Stimulated activated CD4-positive, alpha-beta T cell treated with anti-CD3 and anti-CD28 coated beads, Interleukin-2, amount 100 ng/mL, for 24 hours (primary cell): ENCODE measurements at regions not wholly inside any gene's neighbourhood (a gene's known extent, or its start where the extent isn't known, plus 50 kb on each side); places are given as distances from the start of the nearest gene placed in this dataset.
"Not testable (repeated sequence)": the region's sequence is repeated elsewhere in the genome, so short reads cannot be mapped to it uniquely, and the experiment has no call there.

ENCODE experiments used
- DNase-seq, 2 donors: peaks; one replicate each; pipeline ENCODE4 v3.0.0-alpha.2; 2020

- no peak for DNase-seq
These were observed 273.6 kb upstream of the MDGA2 start for GRCh38 chr14:47949006-47949405.

- DNase-seq = no peak
These were observed 259.9 kb upstream of the MDGA2 start for GRCh38 chr14:47935332-47935731.

GRCh38 chr14:47929334-47929733, 253.9 kb upstream of the MDGA2 start:
- DNase-seq = no peak

- DNase-seq = no peak
These were observed 245.7 kb upstream of the MDGA2 start for GRCh38 chr14:47921133-47921532.

GRCh38 chr14:47919997-47920396, 244.6 kb upstream of the MDGA2 start:
- DNase-seq = no peak

GRCh38 chr14:47919334-47919846, 244.0 kb upstream of the MDGA2 start:
- DNase-seq = no peak

- DNase-seq = peak in 1 of 2 donors; percentile 1
These were observed 242.0 kb upstream of the MDGA2 start for GRCh38 chr14:47917344-47917954.

- DNase-seq = not testable (repeated sequence)
These were observed 225.7 kb upstream of the MDGA2 start for GRCh38 chr14:47901141-47901540.

GRCh38 chr14:47899685-47900084, 224.3 kb upstream of the MDGA2 start:
- DNase-seq = no peak

- no peak for DNase-seq
These were observed 198.9 kb upstream of the MDGA2 start for GRCh38 chr14:47874350-47874749.

- DNase-seq = no peak
These were observed 197.2 kb upstream of the MDGA2 start for GRCh38 chr14:47872588-47872987.

- no peak for DNase-seq
These were observed 188.0 kb upstream of the MDGA2 start for GRCh38 chr14:47863441-47863840.

GRCh38 chr14:47857646-47858045, 182.2 kb upstream of the MDGA2 start:
- no peak for DNase-seq

GRCh38 chr14:47852278-47852677, 176.9 kb upstream of the MDGA2 start:
- no peak for DNase-seq

GRCh38 chr14:47846008-47846407, 170.6 kb upstream of the MDGA2 start:
- no peak for DNase-seq

- no peak for DNase-seq
These were observed 167.8 kb upstream of the MDGA2 start for GRCh38 chr14:47843236-47843635.

- DNase-seq = no peak
These were observed 157.6 kb upstream of the MDGA2 start for GRCh38 chr14:47833011-47833410.

GRCh38 chr14:47826809-47827208, 151.4 kb upstream of the MDGA2 start:
- no peak for DNase-seq

- DNase-seq = no peak
These were observed 146.9 kb upstream of the MDGA2 start for GRCh38 chr14:47822326-47822725.

GRCh38 chr14:47821135-47821534, 145.7 kb upstream of the MDGA2 start:
- no peak for DNase-seq

- DNase-seq = no peak
These were observed 115.1 kb upstream of the MDGA2 start for GRCh38 chr14:47790477-47790876.

GRCh38 chr14:47785058-47785457, 109.7 kb upstream of the MDGA2 start:
- DNase-seq = no peak

GRCh38 chr14:47778631-47779030, 103.2 kb upstream of the MDGA2 start:
- DNase-seq = no peak

- DNase-seq = no peak
These were observed 97.2 kb upstream of the MDGA2 start for GRCh38 chr14:47772652-47773051.

- DNase-seq = no peak
These were observed 87.9 kb upstream of the MDGA2 start for GRCh38 chr14:47763188-47763854.
